Central memory CD8-positive, alpha-beta T cell (primary cell): ENCODE measurements at regions not wholly inside any gene's neighbourhood (a gene's known extent, or its start where the extent isn't known, plus 50 kb on each side); places are given as distances from the start of the nearest gene placed in this dataset.

Experiments
- ATAC-seq: fragments of 150-1000 bp; cut with Tn5 transposase; replicated peaks from 2 replicates; pipeline ENCODE4 v1.10.0; 2022; ENCODE audit warnings: mild to moderate bottlenecking, moderate FRiP score, moderate number of reproducible peaks; ENCODE audit not compliant: poor library complexity, severe bottlenecking; ENCODE audit errors: extremely low read depth
- DNase-seq, 2 donors: peaks; one replicate each; pipeline ENCODE4 v3.0.0; 2021; ENCODE audit warnings: low spot score in 2 of 2
- H3K27ac Mint-ChIP-seq: one replicate; pipeline ENCODE4 v1.8.0; 2022; ENCODE audit warnings: low read depth, mild to moderate bottlenecking, moderate library complexity, mixed read lengths
- H3K27me3 Mint-ChIP-seq: one replicate; pipeline ENCODE4 v1.8.0; 2022; ENCODE audit warnings: mixed read lengths
- H3K36me3 Mint-ChIP-seq: one replicate; pipeline ENCODE4 v1.8.0; 2022; ENCODE audit warnings: mild to moderate bottlenecking, moderate library complexity, mixed read lengths; ENCODE audit not compliant: insufficient read depth
- H3K4me1 Mint-ChIP-seq: one replicate; pipeline ENCODE4 v1.8.0; 2022; ENCODE audit warnings: mixed read lengths
- H3K4me3 Mint-ChIP-seq: one replicate; pipeline ENCODE4 v1.8.0; 2022; ENCODE audit warnings: mild to moderate bottlenecking, moderate library complexity, mixed read lengths
- H3K9me3 Mint-ChIP-seq: one replicate; pipeline ENCODE4 v1.8.0; 2022; ENCODE audit warnings: mixed read lengths

- Mint-ChIP-seq H3K27ac (no peak overlapping the region), H3K4me1 (no peaks in the 10 kb centered on the region), H3K27me3 (no peaks in the 10 kb centered on the region), H3K4me3 (no peak overlapping the region), H3K36me3 (peaks cover 1% of the 10 kb centered on the region), H3K9me3 (peaks cover 6% of the 10 kb centered on the region)
- DNase-seq (no peak), ATAC-seq (no peak)
Observed at GRCh38 chr5:23579566-23579965, 72.2 kb downstream of the PRDM9 start.

DNA sequence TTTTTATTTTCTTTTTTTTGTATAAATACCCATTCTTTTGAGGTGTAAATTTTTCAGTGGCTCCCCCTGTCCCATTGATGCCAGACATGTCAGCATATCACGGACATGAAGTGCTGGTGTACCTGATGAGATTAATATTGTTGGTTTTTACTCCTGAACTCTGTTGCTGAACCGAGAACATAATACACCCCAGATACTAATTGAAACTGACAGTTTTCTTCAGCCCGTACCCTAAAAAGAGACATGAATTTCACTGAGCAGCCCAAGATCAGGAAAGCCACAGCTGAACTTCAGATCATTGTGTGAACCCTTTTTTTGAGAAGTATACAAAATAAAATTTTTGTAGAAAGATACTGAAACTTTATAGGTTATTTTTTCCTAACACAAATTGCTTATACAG, 75.7 kb downstream of the PRDM9 start:
- no peak overlapping the region for H3K27ac Mint-ChIP-seq
- H3K9me3 Mint-ChIP-seq: peaks cover 11% of the 10 kb centered on the region
- no peak for ATAC-seq
- DNase-seq: no peak
- no peaks in the 10 kb centered on the region for H3K27me3 Mint-ChIP-seq
- H3K4me3 Mint-ChIP-seq: no peak overlapping the region
- peaks cover 1% of the 10 kb centered on the region for H3K36me3 Mint-ChIP-seq
- H3K4me1 Mint-ChIP-seq: no peaks in the 10 kb centered on the region

DNA sequence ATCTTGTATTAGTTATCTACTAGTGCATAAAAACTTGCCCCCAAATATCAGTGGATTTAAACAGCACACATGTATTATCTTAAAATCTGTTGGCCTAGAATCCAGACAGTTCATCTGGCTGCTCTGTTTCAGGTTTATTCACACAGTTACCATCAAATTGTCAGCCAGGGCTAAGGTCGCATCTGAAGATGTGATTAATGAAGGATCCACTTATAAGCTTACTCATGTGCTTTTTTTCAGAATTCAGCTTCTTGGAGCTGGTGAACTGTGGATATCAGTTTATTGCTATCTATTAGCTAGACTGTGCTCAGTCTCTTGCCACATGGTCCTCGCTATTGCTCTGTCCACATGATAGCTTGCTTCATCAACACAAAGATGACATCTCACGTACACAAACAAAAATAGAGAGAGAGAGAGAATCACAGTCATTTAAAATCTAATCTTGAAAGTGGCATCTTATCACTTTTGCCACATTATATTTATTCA, 81.5 kb downstream of the PRDM9 start:
- H3K27ac Mint-ChIP-seq: no peak overlapping the region
- H3K4me3 Mint-ChIP-seq: no peak overlapping the region
- no peaks in the 10 kb centered on the region for H3K27me3 Mint-ChIP-seq
- H3K4me1 Mint-ChIP-seq: no peaks in the 10 kb centered on the region
- DNase-seq (no peak), ATAC-seq (no peak)
- no peaks in the 10 kb centered on the region for H3K36me3 Mint-ChIP-seq
- peaks cover 26% of the 10 kb centered on the region for H3K9me3 Mint-ChIP-seq

DNA sequence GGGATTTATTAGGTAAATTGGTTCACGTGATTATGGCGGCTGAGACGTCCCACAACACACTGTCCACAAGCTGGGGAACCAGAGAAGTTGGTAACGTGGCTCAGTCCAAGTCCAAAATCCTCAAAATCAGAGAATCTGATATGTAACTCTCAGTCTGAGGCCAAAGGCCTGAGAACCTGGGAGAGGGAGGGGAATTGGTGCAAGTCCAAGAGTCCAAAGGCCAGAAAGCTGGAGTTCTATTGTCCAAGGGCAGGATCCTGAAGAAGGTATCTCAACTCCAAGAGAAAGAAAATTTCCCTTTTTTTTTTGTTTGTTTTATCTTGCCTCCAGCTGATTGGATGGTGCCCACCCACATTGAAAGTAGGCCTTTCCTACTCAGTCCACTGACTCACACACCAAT, 83.8 kb downstream of the PRDM9 start:
- Mint-ChIP-seq H3K27me3 (no peaks in the 10 kb centered on the region), H3K27ac (no peak overlapping the region), H3K4me1 (no peaks in the 10 kb centered on the region), H3K36me3 (no peaks in the 10 kb centered on the region), H3K9me3 (peaks cover 26% of the 10 kb centered on the region), H3K4me3 (no peak overlapping the region)
- ATAC-seq (no peak), DNase-seq (no peak)

GRCh38 chr5:23606927-23607326, 99.5 kb downstream of the PRDM9 start:
- Mint-ChIP-seq H3K27me3 (no peaks in the 10 kb centered on the region), H3K4me1 (no peaks in the 10 kb centered on the region), H3K27ac (no peak overlapping the region), H3K9me3 (peaks cover 40% of the 10 kb centered on the region), H3K36me3 (no peaks in the 10 kb centered on the region), H3K4me3 (no peak overlapping the region)
- DNase-seq (no peak), ATAC-seq (no peak)

- ATAC-seq (no peak), DNase-seq (no peak)
- no peaks in the 10 kb centered on the region for H3K36me3 Mint-ChIP-seq
- H3K4me1 Mint-ChIP-seq: no peaks in the 10 kb centered on the region
- H3K4me3 Mint-ChIP-seq: no peak overlapping the region
- H3K27ac Mint-ChIP-seq: no peak overlapping the region
- peaks cover 45% of the 10 kb centered on the region for H3K9me3 Mint-ChIP-seq
- no peaks in the 10 kb centered on the region for H3K27me3 Mint-ChIP-seq
Observed at GRCh38 chr5:23612701-23613100, 105.3 kb downstream of the PRDM9 start.

DNA sequence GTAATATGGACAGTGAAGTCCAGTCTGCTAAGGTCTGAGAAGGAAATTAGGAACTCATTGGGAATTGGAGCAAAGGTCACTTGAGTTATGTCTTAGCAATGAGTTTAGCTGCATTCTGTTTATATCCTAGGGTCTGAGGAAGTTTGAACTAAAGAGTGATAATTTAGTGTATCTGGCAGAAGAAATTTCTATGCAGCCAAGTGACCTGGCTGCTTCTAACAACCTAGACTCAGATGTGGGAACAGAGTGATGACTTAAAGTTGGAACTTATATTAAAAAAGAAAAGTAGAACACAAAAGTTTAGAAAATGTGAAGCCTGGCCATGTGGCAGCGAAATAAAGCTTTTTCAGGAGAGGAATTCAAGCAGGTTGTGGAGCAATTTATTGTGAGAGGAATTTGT, 106.2 kb downstream of the PRDM9 start:
- Mint-ChIP-seq H3K4me3 (no peak overlapping the region), H3K27ac (no peak overlapping the region), H3K9me3 (peaks cover 37% of the 10 kb centered on the region), H3K27me3 (no peaks in the 10 kb centered on the region), H3K36me3 (no peaks in the 10 kb centered on the region), H3K4me1 (no peaks in the 10 kb centered on the region)
- no peak for ATAC-seq
- no peak for DNase-seq

DNA sequence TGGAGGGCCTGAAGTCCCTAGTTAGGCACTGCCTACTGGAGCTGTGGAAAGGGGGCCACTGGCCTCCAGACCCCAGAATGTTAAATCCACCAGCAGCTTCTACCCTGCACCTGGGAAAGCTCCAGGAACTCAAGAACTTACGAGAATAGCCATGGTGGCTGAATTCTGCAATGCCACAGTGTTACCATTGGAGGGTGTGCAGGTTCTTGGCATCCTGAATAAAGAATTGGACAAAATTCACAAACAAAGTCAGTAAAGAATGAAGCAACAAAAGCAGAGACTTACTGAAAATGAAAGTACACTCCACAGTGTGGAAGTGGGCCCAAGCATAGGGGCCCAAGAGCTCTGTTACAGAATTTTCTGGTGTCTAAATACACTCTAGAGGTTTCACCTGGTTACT, 107.0 kb downstream of the PRDM9 start:
- Mint-ChIP-seq H3K4me1 (no peaks in the 10 kb centered on the region), H3K4me3 (no peak overlapping the region), H3K27me3 (no peaks in the 10 kb centered on the region), H3K9me3 (peaks cover 33% of the 10 kb centered on the region), H3K36me3 (no peaks in the 10 kb centered on the region), H3K27ac (no peak overlapping the region)
- no peak for DNase-seq
- ATAC-seq: no peak

DNA sequence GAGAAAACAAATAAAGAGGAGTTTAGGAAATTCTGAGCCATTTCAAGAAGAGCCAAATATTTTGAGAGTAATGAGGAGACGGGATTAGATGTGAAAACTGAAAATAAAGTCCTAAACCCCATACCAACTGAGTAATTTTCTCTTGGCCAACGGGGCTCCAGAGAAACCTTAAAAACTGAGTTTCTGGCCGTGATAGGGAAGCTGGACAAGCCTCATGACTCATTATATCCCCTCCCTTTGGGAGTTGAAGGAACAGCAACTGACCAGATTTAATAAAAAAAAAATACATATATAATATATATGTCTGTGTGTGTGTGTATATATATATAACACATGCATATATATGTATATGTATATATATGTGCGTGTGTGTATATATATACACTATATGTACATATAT, 119.6 kb downstream of the PRDM9 start:
- H3K4me3 Mint-ChIP-seq: no peak overlapping the region
- ATAC-seq (no peak), DNase-seq (no peak)
- no peaks in the 10 kb centered on the region for H3K36me3 Mint-ChIP-seq
- H3K27me3 Mint-ChIP-seq: no peaks in the 10 kb centered on the region
- peaks cover 14% of the 10 kb centered on the region for H3K9me3 Mint-ChIP-seq
- no peak overlapping the region for H3K27ac Mint-ChIP-seq
- H3K4me1 Mint-ChIP-seq: no peaks in the 10 kb centered on the region

GRCh38 chr5:23627976-23628375, 120.6 kb downstream of the PRDM9 start:
- no peak for DNase-seq
- Mint-ChIP-seq H3K9me3 (peaks cover 14% of the 10 kb centered on the region), H3K4me3 (no peak overlapping the region), H3K36me3 (no peaks in the 10 kb centered on the region), H3K27ac (no peak overlapping the region), H3K4me1 (no peaks in the 10 kb centered on the region), H3K27me3 (no peaks in the 10 kb centered on the region)
- ATAC-seq: no peak

DNA sequence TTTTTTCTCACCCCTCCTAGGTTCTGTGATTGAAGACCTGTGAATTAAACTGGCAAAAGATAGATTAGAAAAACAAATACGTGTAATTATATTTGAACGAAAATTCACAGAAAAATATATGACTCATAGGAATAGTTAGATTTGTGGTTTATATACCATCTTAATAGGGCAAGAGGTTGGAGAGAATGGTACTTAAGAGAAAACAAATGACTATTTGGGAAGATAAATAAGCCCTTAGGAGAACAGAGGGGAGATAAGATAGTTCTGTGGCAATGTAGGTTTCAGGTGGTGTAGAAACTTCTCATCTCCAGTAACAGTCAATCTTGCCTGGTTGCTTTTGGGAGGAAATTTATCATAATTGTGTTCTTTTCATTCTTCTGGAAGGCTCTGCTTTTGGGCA, 122.0 kb downstream of the PRDM9 start:
- no peak overlapping the region for H3K4me3 Mint-ChIP-seq
- no peaks in the 10 kb centered on the region for H3K4me1 Mint-ChIP-seq
- H3K36me3 Mint-ChIP-seq: peaks cover 2% of the 10 kb centered on the region
- peaks cover 18% of the 10 kb centered on the region for H3K9me3 Mint-ChIP-seq
- no peaks in the 10 kb centered on the region for H3K27me3 Mint-ChIP-seq
- no peak for DNase-seq
- no peak for ATAC-seq
- no peak overlapping the region for H3K27ac Mint-ChIP-seq

GRCh38 chr5:23631302-23632045, 124.1 kb downstream of the PRDM9 start:
- Mint-ChIP-seq H3K9me3 (peaks cover 24% of the 10 kb centered on the region), H3K36me3 (peaks cover 2% of the 10 kb centered on the region)

DNA sequence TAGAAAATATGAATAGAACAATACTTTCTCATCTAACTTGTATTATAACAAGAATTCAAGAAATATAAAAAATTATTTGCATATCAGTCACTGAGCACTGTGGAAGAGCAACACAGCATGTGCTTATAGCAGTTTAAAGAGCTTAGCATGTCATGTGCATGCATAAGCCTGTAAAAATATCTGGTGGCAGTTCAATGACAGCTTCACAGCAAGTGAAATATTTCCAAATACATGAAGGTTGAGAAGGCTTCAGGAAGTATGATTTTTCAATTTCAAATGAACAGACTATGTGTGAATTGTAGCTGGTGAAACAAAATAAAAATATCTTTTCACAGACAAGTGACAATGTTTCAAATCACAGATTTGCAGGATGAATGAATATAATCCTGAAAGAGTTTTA, 128.5 kb downstream of the PRDM9 start:
- H3K4me1 Mint-ChIP-seq: no peaks in the 10 kb centered on the region
- H3K27ac Mint-ChIP-seq: no peak overlapping the region
- peaks cover 2% of the 10 kb centered on the region for H3K36me3 Mint-ChIP-seq
- peaks cover 27% of the 10 kb centered on the region for H3K9me3 Mint-ChIP-seq
- H3K27me3 Mint-ChIP-seq: no peaks in the 10 kb centered on the region
- no peak for DNase-seq
- H3K4me3 Mint-ChIP-seq: no peak overlapping the region
- ATAC-seq: no peak

More at GRCh38 chr5:23631302-23632045, 124.1 kb downstream of the PRDM9 start:
- H3K27ac Mint-ChIP-seq: no peak overlapping the region
- no peaks in the 10 kb centered on the region for H3K27me3 Mint-ChIP-seq
- ATAC-seq (no peak), DNase-seq (no peak)
- no peak overlapping the region for H3K4me3 Mint-ChIP-seq
- no peaks in the 10 kb centered on the region for H3K4me1 Mint-ChIP-seq
